C4-2B (cell line): ENCODE measurements at regions not wholly inside any gene's neighbourhood (a gene's known extent, or its start where the extent isn't known, plus 50 kb on each side); places are given as distances from the start of the nearest gene placed in this dataset.

Experiments
- ZFX ChIP-seq: fragments of 450-650 bp; IDR thresholded peaks from 2 replicates; pipeline ENCODE4 v1.6.1; 2017
- TF ChIP-seq, protein P1 (sequence below): fragments of 450-650 bp; conservative IDR thresholded peaks from 2 replicates; pipeline ENCODE4 v1.5.1; 2017; ENCODE audit warnings: mild to moderate bottlenecking

DNA sequence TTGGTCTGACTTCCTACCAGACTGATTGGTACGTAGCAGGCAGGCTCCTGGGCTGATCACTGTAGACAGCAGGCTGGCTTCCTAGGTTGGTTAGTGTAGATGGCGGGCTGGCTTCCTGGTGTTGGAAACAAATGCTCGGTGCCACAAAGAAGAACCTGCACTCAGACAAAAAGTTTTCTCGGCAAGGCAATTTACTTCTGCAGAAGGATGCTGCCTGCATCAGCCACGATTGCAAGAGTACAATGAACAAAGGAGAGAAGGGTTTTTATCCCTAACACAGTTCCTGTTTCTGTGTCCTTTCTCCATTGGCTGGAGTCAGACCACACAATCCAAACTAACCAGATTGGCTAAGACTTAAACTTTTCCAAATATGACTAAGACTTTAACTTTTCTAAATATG lies 123.6 kb upstream of the PPP2R2D start:
- TF ChIP-seq, protein P1, sequence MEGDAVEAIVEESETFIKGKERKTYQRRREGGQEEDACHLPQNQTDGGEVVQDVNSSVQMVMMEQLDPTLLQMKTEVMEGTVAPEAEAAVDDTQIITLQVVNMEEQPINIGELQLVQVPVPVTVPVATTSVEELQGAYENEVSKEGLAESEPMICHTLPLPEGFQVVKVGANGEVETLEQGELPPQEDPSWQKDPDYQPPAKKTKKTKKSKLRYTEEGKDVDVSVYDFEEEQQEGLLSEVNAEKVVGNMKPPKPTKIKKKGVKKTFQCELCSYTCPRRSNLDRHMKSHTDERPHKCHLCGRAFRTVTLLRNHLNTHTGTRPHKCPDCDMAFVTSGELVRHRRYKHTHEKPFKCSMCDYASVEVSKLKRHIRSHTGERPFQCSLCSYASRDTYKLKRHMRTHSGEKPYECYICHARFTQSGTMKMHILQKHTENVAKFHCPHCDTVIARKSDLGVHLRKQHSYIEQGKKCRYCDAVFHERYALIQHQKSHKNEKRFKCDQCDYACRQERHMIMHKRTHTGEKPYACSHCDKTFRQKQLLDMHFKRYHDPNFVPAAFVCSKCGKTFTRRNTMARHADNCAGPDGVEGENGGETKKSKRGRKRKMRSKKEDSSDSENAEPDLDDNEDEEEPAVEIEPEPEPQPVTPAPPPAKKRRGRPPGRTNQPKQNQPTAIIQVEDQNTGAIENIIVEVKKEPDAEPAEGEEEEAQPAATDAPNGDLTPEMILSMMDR = no peak
- no peak for TF ChIP-seq ZFX
